Motor neuron (in vitro differentiated cells): ENCODE measurements at regions not wholly inside any gene's neighbourhood (a gene's known extent, or its start where the extent isn't known, plus 50 kb on each side); places are given as distances from the start of the nearest gene placed in this dataset.
A peak's percentile ranks its signal among the peaks of the same experiment; 100 is the strongest.

Experiments
- ATAC-seq, 8 experiments: fragments of 200-7000 bp; cut with Tn5 transposase; replicated peaks in 6 of 8; 2 replicates each; pipeline ENCODE4 v1.8.0; 2021; ENCODE audit warnings: mild to moderate bottlenecking in 8 of 8, moderate library complexity in 8 of 8
- H3K27ac ChIP-seq, 2 donors: fragments of 250-450 bp; sonication (Bioruptor Pico); 2 replicates each; pipeline ENCODE4 v1.9.0; 2021; ENCODE audit warnings: antibody characterized with exemption in 2 of 2, mild to moderate bottlenecking in 2 of 2, moderate library complexity in 1 of 2
- H3K4me1 ChIP-seq, 2 donors: fragments of 250-450 bp; sonication (Bioruptor Pico); replicated peaks in 1 of 2; 2 replicates each; pipeline ENCODE4 v1.6.1; 2021; ENCODE audit warnings: antibody characterized with exemption in 2 of 2, mild to moderate bottlenecking in 2 of 2, moderate library complexity in 1 of 2
- H3K4me3 ChIP-seq, 5 donors: fragments of 250-450 bp; sonication (Bioruptor Pico); 2 replicates each; pipeline ENCODE4 v1.9.0; 2021; ENCODE audit warnings: antibody characterized with exemption in 5 of 5, mild to moderate bottlenecking in 5 of 5, moderate library complexity in 4 of 5
- WGBS, 10 experiments: fragments of 450-650 bp; shearing (Covaris generic); methylation state at CpG; one replicate each; pipeline ENCODE4 v1.0.0; 2022; 5-methylcytosine and 5-hydroxymethylcytosine counted together
- in situ Hi-C, 9 experiments: fragments of 400-800 bp; cut with MboI; loops; one replicate each; pipeline ENCODE4 v1.15.0; 2021; ENCODE audit warnings: low sequenced_read_pairs in 9 of 9, low pct_unique_long_range_greater_than_20kb in 2 of 9; ENCODE audit not compliant: unreplicated experiment in 9 of 9

GRCh38 chr16:73215678-73216377 lies 167.9 kb upstream of the ZFHX3 start:
- Histone ChIP-seq H3K4me3 (no peak overlapping the region), H3K4me1 (peaks cover 0 to 16% of the 10 kb centered on the region in 2 donors), H3K27ac (no peak overlapping the region)
- in situ Hi-C loops = no loop called here
- ATAC-seq = peak in 1 of 8 experiments; percentile 83
- 62 to 100% (median 90%) methylated on average over 1 to 4 of the region's 5 CpGs; no CpG with 5 or more reads in 3 of the 10 experiments for WGBS, 10 experiments

GRCh38 chr16:73214825-73215677 lies 167.1 kb upstream of the ZFHX3 start:
- in situ Hi-C loops = no loop called here
- Histone ChIP-seq H3K27ac (no peak overlapping the region), H3K4me1 (peaks cover 0 to 16% of the 10 kb centered on the region in 2 donors), H3K4me3 (no peak overlapping the region)
- 3 to 80% (median 66%) methylated on average over 1 to 3 of the region's 3 CpGs; no CpG with 5 or more reads in 3 of the 10 experiments for WGBS, 10 experiments
- peak in 3 of 8 experiments; percentile 22 to 82 (median 60) for ATAC-seq

- Histone ChIP-seq H3K27ac (no peak overlapping the region), H3K4me3 (no peak overlapping the region), H3K4me1 (peaks cover 0 to 16% of the 10 kb centered on the region in 2 donors)
- WGBS, 10 experiments = 11 to 100% (median 81%) methylated on average over 3 to 10 of the region's 10 CpGs
- in situ Hi-C loops = no loop called here
- ATAC-seq = no peak
These were observed 166.0 kb upstream of the ZFHX3 start for GRCh38 chr16:73213732-73214455.

GRCh38 chr16:73212431-73212830 lies 164.5 kb upstream of the ZFHX3 start:
- Histone ChIP-seq H3K4me3 (no peak overlapping the region), H3K4me1 (peaks cover 0 to 12% of the 10 kb centered on the region in 2 donors), H3K27ac (no peak overlapping the region)
- in situ Hi-C loops = no loop called here
- WGBS, 10 experiments = 50 to 100% (median 84%) methylated on average over 1 to 4 of the region's 4 CpGs; no CpG with 5 or more reads in 4 of the 10 experiments
- no peak for ATAC-seq

GRCh38 chr16:73210686-73211085 lies 162.8 kb upstream of the ZFHX3 start:
- no peak overlapping the region for H3K27ac ChIP-seq
- no peak for ATAC-seq
- in situ Hi-C loops = no loop called here
- no peak overlapping the region for H3K4me3 ChIP-seq
- peaks cover 8 to 13% of the 10 kb centered on the region in 2 donors for H3K4me1 ChIP-seq
- 40 to 100% (median 85%) methylated on average over 1 of the region's 1 CpG; no CpG with 5 or more reads in 2 of the 10 experiments for WGBS, 10 experiments

- H3K27ac ChIP-seq = no peak overlapping the region
- in situ Hi-C loops = no loop called here
- 75 to 100% (median 82%) methylated on average over 1 to 4 of the region's 4 CpGs for WGBS, 10 experiments
- ATAC-seq = no peak
- H3K4me1 ChIP-seq = peaks cover 14 to 16% of the 10 kb centered on the region in 2 donors
- H3K4me3 ChIP-seq = no peak overlapping the region
These were observed 162.2 kb upstream of the ZFHX3 start for GRCh38 chr16:73210084-73210483.

GRCh38 chr16:73209190-73209589 lies 161.3 kb upstream of the ZFHX3 start:
- in situ Hi-C loops = no loop called here

GRCh38 chr16:73206151-73206707 lies 158.3 kb upstream of the ZFHX3 start:
- in situ Hi-C loops = no loop called here
- H3K4me1 ChIP-seq = peaks cover 7 to 18% of the 10 kb centered on the region in 2 donors
- H3K27ac ChIP-seq = no peak overlapping the region
- no peak overlapping the region for H3K4me3 ChIP-seq
- no peak for ATAC-seq
- 46 to 100% (median 79%) methylated on average over 1 to 2 of the region's 2 CpGs; no CpG with 5 or more reads in 1 of the 10 experiments for WGBS, 10 experiments

More at GRCh38 chr16:73209190-73209589, 161.3 kb upstream of the ZFHX3 start:
- H3K4me1 ChIP-seq = peaks cover 10 to 18% of the 10 kb centered on the region in 2 donors
- 60 to 100% (median 100%) methylated on average over 1 to 2 of the region's 2 CpGs; no CpG with 5 or more reads in 4 of the 10 experiments for WGBS, 10 experiments
- no peak overlapping the region for H3K4me3 ChIP-seq
- no peak for ATAC-seq
- H3K27ac ChIP-seq = no peak overlapping the region

GRCh38 chr16:73205153-73205886 lies 157.4 kb upstream of the ZFHX3 start:
- WGBS, 10 experiments = 68 to 96% (median 83%) methylated on average over 2 to 9 of the region's 9 CpGs
- ATAC-seq = peak in 5 of 8 experiments; percentile 7 to 64 (median 53)
- no peak overlapping the region for H3K4me3 ChIP-seq
- in situ Hi-C loops = no loop called here
- no peak overlapping the region for H3K27ac ChIP-seq
- peaks cover 7 to 18% of the 10 kb centered on the region in 2 donors for H3K4me1 ChIP-seq

GRCh38 chr16:73204359-73205152 lies 156.6 kb upstream of the ZFHX3 start:
- no peak overlapping the region for H3K4me3 ChIP-seq
- no peak overlapping the region for H3K27ac ChIP-seq
- in situ Hi-C loops = no loop called here
- ATAC-seq = no peak
- peaks cover 7 to 19% of the 10 kb centered on the region in 2 donors for H3K4me1 ChIP-seq
- WGBS, 10 experiments = 60 to 100% (median 84%) methylated on average over 1 to 8 of the region's 8 CpGs; no CpG with 5 or more reads in 2 of the 10 experiments

GRCh38 chr16:73202161-73202729 lies 154.3 kb upstream of the ZFHX3 start:
- 0 to 100% (median 89%) methylated on average over 1 to 5 of the region's 5 CpGs; no CpG with 5 or more reads in 1 of the 10 experiments for WGBS, 10 experiments
- in situ Hi-C loops = no loop called here
- H3K27ac ChIP-seq = no peak overlapping the region
- H3K4me1 ChIP-seq = peaks cover 7 to 21% of the 10 kb centered on the region in 2 donors
- no peak overlapping the region for H3K4me3 ChIP-seq
- peak in 3 of 8 experiments; percentile 77 to 93 (median 89) for ATAC-seq
